ENCODE measurements at regions not wholly inside any gene's neighbourhood (a gene's known extent, or its start where the extent isn't known, plus 50 kb on each side); places are given as distances from the start of the nearest gene placed in this dataset.

DNA sequence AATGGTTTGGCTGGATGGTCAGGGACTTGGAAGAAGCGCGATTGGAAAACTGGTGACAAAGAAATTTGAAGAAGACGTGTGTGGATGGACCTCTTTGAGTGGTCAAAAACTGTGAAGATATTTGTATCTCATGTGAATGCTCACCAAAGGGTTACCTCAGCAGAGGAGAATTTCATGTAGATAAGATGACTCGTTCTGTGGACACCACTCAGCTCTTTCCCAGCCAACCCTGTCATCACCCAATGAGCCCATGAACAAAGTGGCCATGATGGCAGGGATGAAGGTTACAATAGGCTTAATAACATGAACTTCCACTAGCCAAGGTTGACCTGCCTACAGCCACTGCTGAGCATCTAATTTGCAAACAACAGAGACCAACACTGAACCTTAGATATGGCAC lies 248.3 kb downstream of the KCNE4 start:
- TF ChIP-seq, protein P1, sequence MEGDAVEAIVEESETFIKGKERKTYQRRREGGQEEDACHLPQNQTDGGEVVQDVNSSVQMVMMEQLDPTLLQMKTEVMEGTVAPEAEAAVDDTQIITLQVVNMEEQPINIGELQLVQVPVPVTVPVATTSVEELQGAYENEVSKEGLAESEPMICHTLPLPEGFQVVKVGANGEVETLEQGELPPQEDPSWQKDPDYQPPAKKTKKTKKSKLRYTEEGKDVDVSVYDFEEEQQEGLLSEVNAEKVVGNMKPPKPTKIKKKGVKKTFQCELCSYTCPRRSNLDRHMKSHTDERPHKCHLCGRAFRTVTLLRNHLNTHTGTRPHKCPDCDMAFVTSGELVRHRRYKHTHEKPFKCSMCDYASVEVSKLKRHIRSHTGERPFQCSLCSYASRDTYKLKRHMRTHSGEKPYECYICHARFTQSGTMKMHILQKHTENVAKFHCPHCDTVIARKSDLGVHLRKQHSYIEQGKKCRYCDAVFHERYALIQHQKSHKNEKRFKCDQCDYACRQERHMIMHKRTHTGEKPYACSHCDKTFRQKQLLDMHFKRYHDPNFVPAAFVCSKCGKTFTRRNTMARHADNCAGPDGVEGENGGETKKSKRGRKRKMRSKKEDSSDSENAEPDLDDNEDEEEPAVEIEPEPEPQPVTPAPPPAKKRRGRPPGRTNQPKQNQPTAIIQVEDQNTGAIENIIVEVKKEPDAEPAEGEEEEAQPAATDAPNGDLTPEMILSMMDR (IDR thresholded peaks at IDR 0.05), result no peak
- TF ChIP-seq POLR2A (IDR thresholded peaks at IDR 0.05), result no peak
- intact Hi-C loops (cut with DNase I; ENCODE audit: low total_unique reads), result no loop called here
- no peak for DNase-seq (ENCODE audit: low spot score in 2 of 2)
- H3K4me3 ChIP-seq (ENCODE audit: low read depth, poor library complexity, severe bottlenecking), result no peak overlapping the region
- WGBS, 2 donors, result 87% methylated on average over 4 of the region's 4 CpGs

DNA sequence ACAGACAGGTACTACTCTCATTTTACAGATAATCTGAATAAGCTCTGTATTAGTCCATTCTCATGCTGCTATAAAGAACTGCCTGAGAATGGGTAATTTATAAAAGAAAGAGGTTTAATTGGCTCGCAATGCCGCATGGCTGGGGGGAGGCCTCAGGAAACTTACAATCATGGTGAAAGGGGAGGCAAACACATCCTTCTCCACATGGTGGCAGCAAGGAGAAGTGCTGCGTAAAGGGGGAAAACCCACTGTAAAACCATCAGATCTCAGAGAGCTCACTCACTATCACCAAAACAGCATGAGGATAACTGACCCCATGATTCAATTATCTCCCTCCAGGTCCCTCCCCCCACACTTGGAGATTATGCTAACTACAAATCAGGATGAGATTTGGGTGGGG lies 254.4 kb downstream of the KCNE4 start:
- no peak for DNase-seq (ENCODE audit: low spot score in 2 of 2)
- intact Hi-C loops (cut with DNase I; ENCODE audit: low total_unique reads), result no loop called here
- WGBS, 2 donors, result 67 to 71% methylated on average over 3 of the region's 3 CpGs
- no peak for TF ChIP-seq POLR2A (IDR thresholded peaks at IDR 0.05)
- TF ChIP-seq, protein P1 (IDR thresholded peaks at IDR 0.05), result no peak
- no peak overlapping the region for H3K4me3 ChIP-seq (ENCODE audit: low read depth, poor library complexity, severe bottlenecking)

DNA sequence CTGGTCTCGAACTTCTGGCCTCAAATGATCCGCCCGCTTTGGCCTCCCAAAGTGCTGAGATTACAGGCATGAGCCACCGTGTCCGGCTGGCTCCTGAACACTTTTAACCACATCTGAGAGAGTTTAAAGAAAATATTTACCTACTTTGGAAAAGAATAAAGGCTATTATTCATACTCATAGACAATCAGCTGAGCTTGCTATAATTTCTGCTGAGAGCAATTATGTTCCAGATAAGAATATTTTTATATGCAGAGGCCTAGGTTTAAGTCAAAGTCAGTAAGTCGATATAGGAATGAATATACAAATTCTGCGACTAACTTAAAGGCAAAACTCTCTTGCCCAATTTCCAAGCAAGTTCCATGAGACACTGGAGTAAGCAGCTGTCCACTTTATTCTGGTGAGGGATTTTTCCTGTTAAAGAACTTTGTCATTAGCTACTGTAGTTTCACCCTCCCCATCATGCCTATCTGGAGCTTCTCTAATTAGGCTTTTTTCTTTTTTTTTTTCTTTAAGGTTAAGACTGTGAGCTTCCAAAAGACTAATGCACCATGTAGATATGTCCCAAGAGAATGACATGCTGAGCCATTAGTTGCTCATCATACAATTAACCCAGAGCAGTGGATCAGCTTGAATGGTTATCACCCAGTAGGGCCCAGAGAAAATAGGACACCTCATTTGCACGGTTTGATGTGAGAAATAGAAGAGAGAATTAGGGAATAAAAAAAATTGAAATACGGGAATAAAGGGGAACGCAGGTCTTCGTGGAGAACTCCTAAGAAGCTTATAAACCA lies 260.1 kb downstream of the KCNE4 start:
- no peak for DNase-seq (ENCODE audit: low spot score in 2 of 2)
- TF ChIP-seq, protein P1 (IDR thresholded peaks at IDR 0.05), result no peak
- TF ChIP-seq POLR2A (IDR thresholded peaks at IDR 0.05), result no peak
- no peak overlapping the region for H3K4me3 ChIP-seq (ENCODE audit: low read depth, poor library complexity, severe bottlenecking)
- intact Hi-C loops (cut with DNase I; ENCODE audit: low total_unique reads), result no loop called here
- 82 to 87% methylated on average over 11 of the region's 11 CpGs for WGBS, 2 donors

DNA sequence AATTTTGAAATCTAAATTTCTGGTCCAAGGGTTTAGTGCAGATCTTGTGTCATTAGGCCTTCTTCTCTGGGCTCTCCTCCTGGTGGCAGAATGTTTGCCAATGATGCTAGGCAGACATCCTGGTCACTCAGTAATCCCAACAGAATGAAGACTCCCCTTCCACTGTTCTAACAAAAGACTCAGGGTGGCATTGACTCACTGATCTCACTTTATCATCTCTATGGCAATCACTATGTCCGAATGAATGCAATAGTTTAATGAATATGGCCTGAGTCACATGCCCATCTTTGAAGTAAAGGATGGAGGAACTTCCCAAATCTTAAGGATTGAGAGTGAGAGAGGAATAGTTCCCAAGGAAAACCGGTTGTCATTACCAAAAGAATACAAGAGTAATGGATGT lies 261.1 kb downstream of the KCNE4 start:
- no peak for DNase-seq (ENCODE audit: low spot score in 2 of 2)
- intact Hi-C loops (cut with DNase I; ENCODE audit: low total_unique reads), result no loop called here
- TF ChIP-seq POLR2A (IDR thresholded peaks at IDR 0.05), result no peak
- TF ChIP-seq, protein P1 (IDR thresholded peaks at IDR 0.05), result no peak
- WGBS, 2 donors, result 82 to 84% methylated on average over 2 of the region's 2 CpGs
- no peak overlapping the region for H3K4me3 ChIP-seq (ENCODE audit: low read depth, poor library complexity, severe bottlenecking)

DNA sequence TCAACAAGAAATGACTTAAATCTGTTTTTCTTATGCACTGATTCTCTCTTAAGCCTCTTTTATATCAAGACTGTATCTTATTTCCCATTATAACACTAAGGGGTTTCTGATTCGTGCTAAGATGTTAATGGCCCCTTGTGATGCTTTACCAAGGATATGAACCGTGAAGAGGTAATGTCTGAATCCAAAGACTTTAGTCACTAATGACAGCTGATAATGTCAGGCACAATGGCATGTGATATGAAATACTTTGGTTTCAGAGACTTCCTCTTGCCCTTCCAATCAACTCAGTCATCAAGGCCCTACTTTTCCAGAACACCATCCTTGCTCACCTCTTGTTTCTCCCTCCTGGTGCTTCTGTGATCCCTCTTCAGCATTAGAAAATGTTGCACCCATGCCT lies 262.8 kb downstream of the KCNE4 start:
- intact Hi-C loops (cut with DNase I; ENCODE audit: low total_unique reads), result no loop called here
- 87 to 89% methylated on average over 2 of the region's 2 CpGs for WGBS, 2 donors
- no peak for DNase-seq (ENCODE audit: low spot score in 2 of 2)
- no peak overlapping the region for H3K4me3 ChIP-seq (ENCODE audit: low read depth, poor library complexity, severe bottlenecking)
- TF ChIP-seq, protein P1 (IDR thresholded peaks at IDR 0.05), result no peak
- TF ChIP-seq POLR2A (IDR thresholded peaks at IDR 0.05), result no peak

DNA sequence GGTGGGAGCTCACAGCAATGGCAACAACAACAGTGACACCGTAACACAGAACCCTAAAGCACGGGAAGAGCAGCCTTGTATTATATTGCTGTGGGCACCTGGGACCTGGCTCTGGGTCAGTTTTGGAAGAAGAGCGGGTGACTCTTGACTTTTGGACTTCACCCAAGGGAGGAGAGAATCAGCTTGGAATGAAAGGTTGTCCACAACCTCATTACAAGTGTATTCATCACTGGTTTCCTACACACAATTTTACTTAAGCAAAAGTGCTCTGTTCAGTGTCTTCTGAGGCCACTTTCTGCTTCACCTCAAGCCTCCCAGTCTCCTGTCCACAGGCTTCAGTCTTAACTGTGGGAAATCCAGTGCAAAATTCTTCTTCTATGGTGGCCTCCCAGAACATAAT lies 263.8 kb downstream of the KCNE4 start:
- TF ChIP-seq, protein P1 (IDR thresholded peaks at IDR 0.05), result no peak
- no peak for TF ChIP-seq POLR2A (IDR thresholded peaks at IDR 0.05)
- intact Hi-C loops (cut with DNase I; ENCODE audit: low total_unique reads), result no loop called here
- no peak overlapping the region for H3K4me3 ChIP-seq (ENCODE audit: low read depth, poor library complexity, severe bottlenecking)
- DNase-seq (ENCODE audit: low spot score in 2 of 2), result no peak
- 59 to 71% methylated on average over 3 of the region's 3 CpGs for WGBS, 2 donors
